K562 (cell line): ENCODE measurements at regions not wholly inside any gene's neighbourhood (a gene's known extent, or its start where the extent isn't known, plus 50 kb on each side); places are given as distances from the start of the nearest gene placed in this dataset.

Experiments used
- ATAC-seq: fragments of 200-7000 bp; cut with Tn5 transposase; 3 replicates; pipeline ENCODE4 v1.9.1; 2020; ENCODE audit warnings: moderate library complexity
- BruUV-seq: library from RNA; stranded (reverse); fragments of 400-500 nt; replicated peaks from 2 replicates; lab custom pipeline; 2021; lab: Mats Ljungman, UMichigan
- CTCF ChIA-PET: fragments of 300-600 bp; formaldehyde crosslinking; extraction: SDS; loops from one replicate; lab custom pipeline; 2021; ENCODE audit warnings: low intra/inter-chr PET ratio; lab: Yijun Ruan, JAX
- POLR2A ChIA-PET: fragments of 300-600, 350-650 bp; sonication (Branson Sonifier 250); formaldehyde crosslinking; extraction: SDS; loops from one replicate; lab custom pipeline; 2021; ENCODE audit warnings: antibody characterized with exemption, inconsistent platforms; lab: Yijun Ruan, JAX
- DNase-seq, 4 experiments: peaks; one replicate each; pipeline versions ENCODE4 v3.0.0 to v3.0.0-alpha.2; 2011 to 2018; ENCODE audit warnings: low spot score in 3 of 4, mixed read lengths in 3 of 4; ENCODE audit errors: extremely low read depth in 1 of 4
- FAIRE-seq: peaks from 2 replicates; lab custom pipeline; 2011; peaks lifted over from hg19 to GRCh38; lab: Jason Lieb, UNC
- H2AFZ ChIP-seq: 2 replicates; pipeline ENCODE4 v1.6.0; 2011; ENCODE audit warnings: low read depth, low read length, control low read depth, inconsistent platforms
- H3K27ac ChIP-seq: fragments of 200-600 bp; 3 replicates; pipeline ENCODE4 v1.8.0; 2011; ENCODE audit warnings: low read depth, mild to moderate bottlenecking, control low read depth, inconsistent platforms, low read length, moderate library complexity, mixed read lengths; ENCODE audit errors: extremely low read depth
- H3K27me3 ChIP-seq, 2 experiments: fragments of 300-600 bp in 1 of 2; 2 replicates in 1 of 2; 3 replicates in 1 of 2; pipeline versions ENCODE4 v1.6.0 to v1.8.0; 2011; ENCODE audit warnings: inconsistent platforms in 2 of 2, low read length in 2 of 2, mild to moderate bottlenecking in 1 of 2, mixed read lengths in 1 of 2, moderate library complexity in 1 of 2; ENCODE audit not compliant: control insufficient read depth in 2 of 2, insufficient read depth in 2 of 2
- H3K36me3 ChIP-seq: fragments of 300-600 bp; 3 replicates; pipeline ENCODE4 v1.8.0; 2011; ENCODE audit warnings: mild to moderate bottlenecking, low read length, inconsistent platforms; ENCODE audit not compliant: control insufficient read depth, insufficient read depth
- H3K4me1 ChIP-seq, 2 experiments: fragments of 200-600 bp in 1 of 2; replicated peaks in 1 of 2; 2 replicates in 1 of 2; 3 replicates in 1 of 2; pipeline versions ENCODE4 v1.5.1 to v1.8.0; 2011; ENCODE audit warnings: inconsistent platforms in 2 of 2, low read length in 2 of 2, mild to moderate bottlenecking in 1 of 2, mixed read lengths in 1 of 2, moderate library complexity in 1 of 2; ENCODE audit not compliant: control insufficient read depth in 2 of 2, insufficient read depth in 2 of 2
- H3K4me2 ChIP-seq: 2 replicates; pipeline ENCODE4 v1.6.1; 2011; ENCODE audit warnings: low read length, control low read depth, inconsistent platforms, mixed read lengths; ENCODE audit not compliant: insufficient read depth
- H3K4me3 ChIP-seq: fragments of 200-600 bp; sonication (generic), shearing (Covaris generic); 2 replicates; pipeline ENCODE4 v1.5.1; 2016; ENCODE audit warnings: control low read depth, inconsistent platforms
- H3K79me2 ChIP-seq: fragments of 200-600 bp; 3 replicates; pipeline ENCODE4 v1.8.0; 2011; ENCODE audit warnings: low read length, inconsistent platforms; ENCODE audit not compliant: control insufficient read depth, insufficient read depth
- H3K9ac ChIP-seq, 2 experiments: 2 replicates each; pipeline versions ENCODE4 v1.6.0 to v1.6.1; 2011; ENCODE audit warnings: low read depth in 2 of 2, low read length in 2 of 2, control low read depth in 1 of 2, inconsistent platforms in 1 of 2, mild to moderate bottlenecking in 1 of 2, mixed read lengths in 1 of 2; ENCODE audit not compliant: insufficient read depth in 1 of 2
- H3K9me1 ChIP-seq: one replicate; pipeline ENCODE4 v1.6.0; 2011; ENCODE audit warnings: inconsistent platforms, mild to moderate bottlenecking, low read length, moderate library complexity; ENCODE audit not compliant: control insufficient read depth, insufficient read depth
- H3K9me3 ChIP-seq: replicated peaks from 2 replicates; pipeline ENCODE4 v1.5.1; 2011; ENCODE audit warnings: low read depth, low read length, inconsistent platforms; ENCODE audit not compliant: control insufficient read depth, insufficient read depth
- H4K20me1 ChIP-seq: replicated peaks from 2 replicates; pipeline ENCODE4 v1.6.1; 2011; ENCODE audit warnings: low read length, inconsistent platforms, mixed read lengths; ENCODE audit not compliant: control insufficient read depth, insufficient read depth
- ASH1L ChIP-seq: fragments of 450-650 bp; IDR thresholded peaks from 2 replicates; pipeline ENCODE4 v1.6.1; 2018; ENCODE audit warnings: borderline replicate concordance, mild to moderate bottlenecking, low read depth; ENCODE audit not compliant: partially characterized antibody
- ATF7 ChIP-seq: fragments of 450-650 bp; IDR thresholded peaks from 2 replicates; pipeline ENCODE4 v1.7.1; 2014; ENCODE audit warnings: mild to moderate bottlenecking, moderate library complexity
- C11orf30 ChIP-seq: fragments of 450-650 bp; IDR thresholded peaks from 2 replicates; pipeline ENCODE4 v1.6.1; 2016; ENCODE audit warnings: low read depth, mild to moderate bottlenecking
- CHD2 ChIP-seq: IDR thresholded peaks from 2 replicates; pipeline ENCODE4 v1.6.1; 2011; ENCODE audit warnings: low read depth, low read length
- DIDO1 ChIP-seq: fragments of 450-650 bp; IDR thresholded peaks from 2 replicates; pipeline ENCODE4 v1.6.1; 2016; ENCODE audit warnings: low read depth, missing biosample characterization, missing genetic modification characterization
- HNRNPK ChIP-seq: fragments of 200-400 bp; formaldehyde crosslinking; IDR thresholded peaks from one replicate; pipeline ENCODE4 v1.6.1; 2018; ENCODE audit warnings: mild to moderate bottlenecking, low read depth, low read length; ENCODE audit not compliant: poor library complexity, severe bottlenecking
- MIER1 ChIP-seq: fragments of 450-650 bp; IDR thresholded peaks from 2 replicates; pipeline ENCODE4 v1.6.1; 2016; ENCODE audit warnings: antibody characterized with exemption, mild to moderate bottlenecking, low read depth
- NFIX ChIP-seq: fragments of 250-450 bp; sonication (Bioruptor Pico); IDR thresholded peaks from 2 replicates; pipeline ENCODE4 v1.4.0; 2020; ENCODE audit warnings: low read depth, mild to moderate bottlenecking, moderate library complexity
- RBM14 ChIP-seq: fragments of 200-400 bp; formaldehyde crosslinking; IDR thresholded peaks from 2 replicates; pipeline ENCODE4 v1.6.1; 2018; ENCODE audit warnings: low read depth, mild to moderate bottlenecking, low read length, moderate library complexity, borderline replicate concordance; ENCODE audit not compliant: insufficient read depth
- TAL1 ChIP-seq: fragments of 450-650 bp; IDR thresholded peaks from 2 replicates; pipeline ENCODE4 v1.6.1; 2016; ENCODE audit warnings: mild to moderate bottlenecking
- WGBS: fragments of 100-300 bp; shearing (Covaris generic); methylation state at CpG from one replicate; pipeline ENCODE4 v1.1.6; 2016; ENCODE audit warnings: low coverage, mixed read lengths; ENCODE audit not compliant: insufficient coverage; ENCODE audit errors: missing lambda C conversion rate; 5-methylcytosine and 5-hydroxymethylcytosine counted together
- in situ Hi-C: fragments of 300-500 bp; cut with MboI; formaldehyde crosslinking; loops from 4 replicates; pipeline ENCODE4 v1.15.0; 2018; ENCODE audit warnings: inconsistent platforms, mixed read lengths
- intact Hi-C: fragments of 100-400 bp; cut with micrococcal nuclease; formaldehyde crosslinking; loops from 2 replicates; pipeline ENCODE4 v1.14.2; 2022
- TF ChIP-seq, protein P1 (sequence below): fragments of 250-450 bp; sonication (Bioruptor Pico); IDR thresholded peaks from 2 replicates; pipeline ENCODE4 v1.4.0; 2020; ENCODE audit warnings: mild to moderate bottlenecking, moderate library complexity, borderline replicate concordance
- TF ChIP-seq, protein P2 (sequence below): sonication (generic); formaldehyde crosslinking; IDR thresholded peaks from 2 replicates; pipeline ENCODE4 v1.8.1; 2023; ENCODE audit warnings: missing genetic modification reagents, mild to moderate bottlenecking, borderline replicate concordance
- TF ChIP-seq, protein P3 (sequence below): fragments of 250-450 bp; sonication (Bioruptor Pico); IDR thresholded peaks from 2 replicates; pipeline ENCODE4 v1.8.0; 2021; ENCODE audit warnings: moderate library complexity, mild to moderate bottlenecking, inconsistent platforms
- TF ChIP-seq, protein P4 (sequence below): sonication (generic); formaldehyde crosslinking; IDR thresholded peaks from 2 replicates; pipeline ENCODE4 v1.8.1; 2023; ENCODE audit warnings: mild to moderate bottlenecking, missing genetic modification reagents, moderate library complexity

DNA sequence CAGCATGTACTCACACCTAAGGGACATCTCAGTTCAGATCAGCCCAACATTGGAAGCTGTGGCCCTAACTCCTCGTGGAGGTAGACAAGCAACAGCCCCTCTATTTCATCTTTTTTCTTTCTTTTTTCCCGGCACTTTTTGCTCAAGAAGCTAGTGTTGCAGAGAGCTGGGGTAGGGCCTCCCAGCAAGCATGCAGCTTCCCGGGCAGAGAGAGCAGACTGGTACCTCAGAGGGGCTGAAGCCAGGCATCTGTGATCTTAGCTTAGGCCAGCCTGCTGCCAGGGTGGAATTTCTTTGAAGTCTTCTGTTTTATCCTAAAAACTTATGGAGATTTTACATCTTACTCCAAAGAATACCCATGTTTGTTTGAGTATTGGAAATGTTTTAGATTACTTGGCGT lies 195.4 kb downstream of the C16orf95 start:
- intact Hi-C loops = no loop called here
- WGBS = 5% methylated on average over 4 of the region's 4 CpGs
- no peak overlapping the region for H3K9ac ChIP-seq
- H3K79me2 ChIP-seq = no peaks in the 10 kb centered on the region
- CTCF ChIA-PET = no interaction called here
- POLR2A ChIA-PET = interaction anchor here (1.2 kb wide), 1 partner anchor 37 kb away, joined by 3 read pairs; no protein-coding TSS in a partner anchor
- DNase-seq (no peak), ATAC-seq (no peak), FAIRE-seq (no peak)
- H2AFZ ChIP-seq = no peak overlapping the region
- H3K4me1 ChIP-seq = peaks cover 0 to 7% of the 10 kb centered on the region in 2 experiments; a peak in 2 of 5 replicates
- no peaks in the 10 kb centered on the region for H3K9me1 ChIP-seq
- H3K4me3 ChIP-seq = no peak overlapping the region
- no TSS peak for BruUV-seq
- H3K27ac ChIP-seq = no peak overlapping the region
- H3K9me3 ChIP-seq = no peaks in the 10 kb centered on the region
- no peaks in the 10 kb centered on the region for H3K36me3 ChIP-seq
- peaks cover 5% of the 10 kb centered on the region; the same call in 1 of the 2 replicates for H4K20me1 ChIP-seq
- H3K4me2 ChIP-seq = no peak overlapping the region
- H3K27me3 ChIP-seq = peaks cover 13 to 67% of the 10 kb centered on the region in 2 experiments; a peak in 4 of 5 replicates
- in situ Hi-C loops = no loop called here
- TF ChIP-seq, protein P1, sequence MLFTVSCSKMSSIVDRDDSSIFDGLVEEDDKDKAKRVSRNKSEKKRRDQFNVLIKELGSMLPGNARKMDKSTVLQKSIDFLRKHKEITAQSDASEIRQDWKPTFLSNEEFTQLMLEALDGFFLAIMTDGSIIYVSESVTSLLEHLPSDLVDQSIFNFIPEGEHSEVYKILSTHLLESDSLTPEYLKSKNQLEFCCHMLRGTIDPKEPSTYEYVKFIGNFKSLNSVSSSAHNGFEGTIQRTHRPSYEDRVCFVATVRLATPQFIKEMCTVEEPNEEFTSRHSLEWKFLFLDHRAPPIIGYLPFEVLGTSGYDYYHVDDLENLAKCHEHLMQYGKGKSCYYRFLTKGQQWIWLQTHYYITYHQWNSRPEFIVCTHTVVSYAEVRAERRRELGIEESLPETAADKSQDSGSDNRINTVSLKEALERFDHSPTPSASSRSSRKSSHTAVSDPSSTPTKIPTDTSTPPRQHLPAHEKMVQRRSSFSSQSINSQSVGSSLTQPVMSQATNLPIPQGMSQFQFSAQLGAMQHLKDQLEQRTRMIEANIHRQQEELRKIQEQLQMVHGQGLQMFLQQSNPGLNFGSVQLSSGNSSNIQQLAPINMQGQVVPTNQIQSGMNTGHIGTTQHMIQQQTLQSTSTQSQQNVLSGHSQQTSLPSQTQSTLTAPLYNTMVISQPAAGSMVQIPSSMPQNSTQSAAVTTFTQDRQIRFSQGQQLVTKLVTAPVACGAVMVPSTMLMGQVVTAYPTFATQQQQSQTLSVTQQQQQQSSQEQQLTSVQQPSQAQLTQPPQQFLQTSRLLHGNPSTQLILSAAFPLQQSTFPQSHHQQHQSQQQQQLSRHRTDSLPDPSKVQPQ (CRISPR knock-in tag) = no peak
- TF ChIP-seq, protein P2, sequence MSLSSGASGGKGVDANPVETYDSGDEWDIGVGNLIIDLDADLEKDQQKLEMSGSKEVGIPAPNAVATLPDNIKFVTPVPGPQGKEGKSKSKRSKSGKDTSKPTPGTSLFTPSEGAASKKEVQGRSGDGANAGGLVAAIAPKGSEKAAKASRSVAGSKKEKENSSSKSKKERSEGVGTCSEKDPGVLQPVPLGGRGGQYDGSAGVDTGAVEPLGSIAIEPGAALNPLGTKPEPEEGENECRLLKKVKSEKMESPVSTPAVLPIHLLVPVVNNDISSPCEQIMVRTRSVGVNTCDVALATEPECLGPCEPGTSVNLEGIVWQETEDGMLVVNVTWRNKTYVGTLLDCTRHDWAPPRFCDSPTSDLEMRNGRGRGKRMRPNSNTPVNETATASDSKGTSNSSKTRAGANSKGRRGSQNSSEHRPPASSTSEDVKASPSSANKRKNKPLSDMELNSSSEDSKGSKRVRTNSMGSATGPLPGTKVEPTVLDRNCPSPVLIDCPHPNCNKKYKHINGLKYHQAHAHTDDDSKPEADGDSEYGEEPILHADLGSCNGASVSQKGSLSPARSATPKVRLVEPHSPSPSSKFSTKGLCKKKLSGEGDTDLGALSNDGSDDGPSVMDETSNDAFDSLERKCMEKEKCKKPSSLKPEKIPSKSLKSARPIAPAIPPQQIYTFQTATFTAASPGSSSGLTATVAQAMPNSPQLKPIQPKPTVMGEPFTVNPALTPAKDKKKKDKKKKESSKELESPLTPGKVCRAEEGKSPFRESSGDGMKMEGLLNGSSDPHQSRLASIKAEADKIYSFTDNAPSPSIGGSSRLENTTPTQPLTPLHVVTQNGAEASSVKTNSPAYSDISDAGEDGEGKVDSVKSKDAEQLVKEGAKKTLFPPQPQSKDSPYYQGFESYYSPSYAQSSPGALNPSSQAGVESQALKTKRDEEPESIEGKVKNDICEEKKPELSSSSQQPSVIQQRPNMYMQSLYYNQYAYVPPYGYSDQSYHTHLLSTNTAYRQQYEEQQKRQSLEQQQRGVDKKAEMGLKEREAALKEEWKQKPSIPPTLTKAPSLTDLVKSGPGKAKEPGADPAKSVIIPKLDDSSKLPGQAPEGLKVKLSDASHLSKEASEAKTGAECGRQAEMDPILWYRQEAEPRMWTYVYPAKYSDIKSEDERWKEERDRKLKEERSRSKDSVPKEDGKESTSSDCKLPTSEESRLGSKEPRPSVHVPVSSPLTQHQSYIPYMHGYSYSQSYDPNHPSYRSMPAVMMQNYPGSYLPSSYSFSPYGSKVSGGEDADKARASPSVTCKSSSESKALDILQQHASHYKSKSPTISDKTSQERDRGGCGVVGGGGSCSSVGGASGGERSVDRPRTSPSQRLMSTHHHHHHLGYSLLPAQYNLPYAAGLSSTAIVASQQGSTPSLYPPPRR (CRISPR knock-in tag) = no peak
- TF ChIP-seq ATF7 (no peak), HNRNPK (no peak), MIER1 (no peak), NFIX (CRISPR knock-in tag) (no peak), ASH1L (no peak), C11orf30 (no peak), TAL1 (no peak), RBM14 (no peak), CHD2 (no peak), DIDO1 (tag) (no peak)
- TF ChIP-seq, protein P3, sequence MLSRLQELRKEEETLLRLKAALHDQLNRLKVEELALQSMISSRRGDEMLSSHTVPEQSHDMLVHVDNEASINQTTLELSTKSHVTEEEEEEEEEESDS (CRISPR knock-in tag) = no peak
- TF ChIP-seq, protein P4, sequence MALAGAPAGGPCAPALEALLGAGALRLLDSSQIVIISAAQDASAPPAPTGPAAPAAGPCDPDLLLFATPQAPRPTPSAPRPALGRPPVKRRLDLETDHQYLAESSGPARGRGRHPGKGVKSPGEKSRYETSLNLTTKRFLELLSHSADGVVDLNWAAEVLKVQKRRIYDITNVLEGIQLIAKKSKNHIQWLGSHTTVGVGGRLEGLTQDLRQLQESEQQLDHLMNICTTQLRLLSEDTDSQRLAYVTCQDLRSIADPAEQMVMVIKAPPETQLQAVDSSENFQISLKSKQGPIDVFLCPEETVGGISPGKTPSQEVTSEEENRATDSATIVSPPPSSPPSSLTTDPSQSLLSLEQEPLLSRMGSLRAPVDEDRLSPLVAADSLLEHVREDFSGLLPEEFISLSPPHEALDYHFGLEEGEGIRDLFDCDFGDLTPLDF = no peak
